22Rv1 (cell line): ENCODE measurements at regions not wholly inside any gene's neighbourhood (a gene's known extent, or its start where the extent isn't known, plus 50 kb on each side); places are given as distances from the start of the nearest gene placed in this dataset.

ENCODE experiments used
- ZFX ChIP-seq: fragments of 450-650 bp; IDR thresholded peaks from 2 replicates; pipeline ENCODE4 v1.6.1; 2017; ENCODE audit warnings: antibody characterized with exemption, borderline replicate concordance
- TF ChIP-seq, protein P1 (sequence below): fragments of 450-650 bp; IDR thresholded peaks from 2 replicates; pipeline ENCODE4 v1.5.1; 2017; ENCODE audit warnings: mild to moderate bottlenecking

DNA sequence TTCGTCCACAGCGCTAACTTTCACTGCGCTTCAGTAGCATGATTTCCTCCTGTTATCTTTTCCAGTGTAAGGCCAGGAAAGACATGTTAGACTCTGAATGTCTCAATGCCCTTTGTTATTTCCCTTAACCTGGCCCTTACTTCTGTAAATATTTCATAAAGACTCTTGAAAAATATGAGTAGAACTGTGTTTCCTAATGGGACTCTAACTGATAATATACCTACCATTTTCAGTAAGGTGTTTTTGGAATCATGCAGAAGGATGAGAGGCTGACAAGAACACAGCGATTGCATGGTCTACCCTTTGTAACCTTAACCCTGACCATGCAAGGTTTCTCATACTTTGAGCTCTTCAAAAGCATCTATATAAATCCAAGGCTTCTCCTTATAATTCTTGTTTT is 550.1 kb downstream of the SLITRK6 start:
- TF ChIP-seq, protein P1, sequence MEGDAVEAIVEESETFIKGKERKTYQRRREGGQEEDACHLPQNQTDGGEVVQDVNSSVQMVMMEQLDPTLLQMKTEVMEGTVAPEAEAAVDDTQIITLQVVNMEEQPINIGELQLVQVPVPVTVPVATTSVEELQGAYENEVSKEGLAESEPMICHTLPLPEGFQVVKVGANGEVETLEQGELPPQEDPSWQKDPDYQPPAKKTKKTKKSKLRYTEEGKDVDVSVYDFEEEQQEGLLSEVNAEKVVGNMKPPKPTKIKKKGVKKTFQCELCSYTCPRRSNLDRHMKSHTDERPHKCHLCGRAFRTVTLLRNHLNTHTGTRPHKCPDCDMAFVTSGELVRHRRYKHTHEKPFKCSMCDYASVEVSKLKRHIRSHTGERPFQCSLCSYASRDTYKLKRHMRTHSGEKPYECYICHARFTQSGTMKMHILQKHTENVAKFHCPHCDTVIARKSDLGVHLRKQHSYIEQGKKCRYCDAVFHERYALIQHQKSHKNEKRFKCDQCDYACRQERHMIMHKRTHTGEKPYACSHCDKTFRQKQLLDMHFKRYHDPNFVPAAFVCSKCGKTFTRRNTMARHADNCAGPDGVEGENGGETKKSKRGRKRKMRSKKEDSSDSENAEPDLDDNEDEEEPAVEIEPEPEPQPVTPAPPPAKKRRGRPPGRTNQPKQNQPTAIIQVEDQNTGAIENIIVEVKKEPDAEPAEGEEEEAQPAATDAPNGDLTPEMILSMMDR: no peak
- no peak for TF ChIP-seq ZFX
